Frontal cortex (tissue), 3 donors: ENCODE measurements at regions not wholly inside any gene's neighbourhood (a gene's known extent, or its start where the extent isn't known, plus 50 kb on each side); places are given as distances from the start of the nearest gene placed in this dataset.
"Not testable (repeated sequence)": the region's sequence is repeated elsewhere in the genome, so short reads cannot be mapped to it uniquely, and the experiment has no call there.

Experiments
- DNase-seq, 2 donors: peaks; one replicate each; pipeline ENCODE4 v3.0.0; 2012; ENCODE audit warnings: low spot score in 2 of 2
- FAIRE-seq: peaks from 2 replicates; lab custom pipeline; 2012; peaks lifted over from hg19 to GRCh38; lab: Jason Lieb, UNC
- donor health status: control.
- donor health status: control.
- donor health status: control.

GRCh38 chr15:70602834-70603560 is 160.4 kb downstream of the UACA start:
- no peak for FAIRE-seq
- DNase-seq = no peak

GRCh38 chr15:70602281-70602680 is 161.1 kb downstream of the UACA start:
- no peak for FAIRE-seq
- DNase-seq = no peak

GRCh38 chr15:70597945-70598344 is 165.4 kb downstream of the UACA start:
- DNase-seq (no peak), FAIRE-seq (no peak)

GRCh38 chr15:70597056-70597603 is 166.2 kb downstream of the UACA start:
- no peak for DNase-seq
- FAIRE-seq = no peak

GRCh38 chr15:70596354-70597055 is 166.9 kb downstream of the UACA start:
- DNase-seq = no peak
- no peak for FAIRE-seq

- no peak for DNase-seq
- no peak for FAIRE-seq
Observed at GRCh38 chr15:70593795-70594194, 169.6 kb downstream of the UACA start.

- DNase-seq = no peak
- no peak for FAIRE-seq
Observed at GRCh38 chr15:70589728-70590127, 173.6 kb downstream of the UACA start.

GRCh38 chr15:70589221-70589620 is 174.1 kb downstream of the UACA start:
- FAIRE-seq (no peak), DNase-seq (no peak)

GRCh38 chr15:70588613-70589012 is 174.7 kb downstream of the UACA start:
- DNase-seq (no peak), FAIRE-seq (no peak)

- FAIRE-seq (no peak), DNase-seq (no peak)
Observed at GRCh38 chr15:70587896-70588567, 175.3 kb downstream of the UACA start.

- not testable (repeated sequence) for FAIRE-seq, DNase-seq
Observed at GRCh38 chr15:70587012-70587634, 176.2 kb downstream of the UACA start.

GRCh38 chr15:70586241-70586640 is 177.1 kb downstream of the UACA start:
- FAIRE-seq = no peak
- no peak for DNase-seq

GRCh38 chr15:70585707-70586034 is 177.7 kb downstream of the UACA start:
- no peak for FAIRE-seq
- DNase-seq = no peak

- peak in 1 of 2 donors; percentile 44 for DNase-seq
Observed at GRCh38 chr15:70584838-70585706, 178.3 kb downstream of the UACA start.

GRCh38 chr15:70584441-70584837 is 178.9 kb downstream of the UACA start:
- FAIRE-seq (no peak), DNase-seq (no peak)

More at GRCh38 chr15:70584838-70585706, 178.3 kb downstream of the UACA start:
- FAIRE-seq = no peak

- no peak for DNase-seq
- FAIRE-seq = no peak
Observed at GRCh38 chr15:70583006-70583405, 180.4 kb downstream of the UACA start.

- DNase-seq = no peak
- FAIRE-seq = no peak
Observed at GRCh38 chr15:70582143-70582945, 181.0 kb downstream of the UACA start.

GRCh38 chr15:70580958-70581357 is 182.4 kb downstream of the UACA start:
- DNase-seq (no peak), FAIRE-seq (no peak)

GRCh38 chr15:70580286-70580685 is 183.1 kb downstream of the UACA start:
- DNase-seq = no peak
- no peak for FAIRE-seq
